SJSA1 (cell line): ENCODE measurements at regions not wholly inside any gene's neighbourhood (a gene's known extent, or its start where the extent isn't known, plus 50 kb on each side); places are given as distances from the start of the nearest gene placed in this dataset.

Experiments used
- DNase-seq, 2 experiments: peaks; one replicate each; pipeline ENCODE4 v3.0.0-alpha.2; 2015 to 2020; ENCODE audit warnings: low spot score in 2 of 2, low read depth in 1 of 2
- H3K27ac ChIP-seq: fragments of 250-450 bp; sonication (Bioruptor Pico); 2 replicates; pipeline ENCODE4 v1.5.1; 2020; ENCODE audit warnings: mild to moderate bottlenecking, moderate library complexity
- H3K27me3 ChIP-seq: fragments of 250-450 bp; sonication (Bioruptor Pico); replicated peaks from 2 replicates; pipeline ENCODE4 v1.5.1; 2020; ENCODE audit warnings: mild to moderate bottlenecking, moderate library complexity
- H3K36me3 ChIP-seq: fragments of 250-450 bp; sonication (Bioruptor Pico); 2 replicates; pipeline ENCODE4 v1.5.1; 2020; ENCODE audit warnings: mild to moderate bottlenecking
- H3K4me1 ChIP-seq: fragments of 250-450 bp; sonication (Bioruptor Pico); replicated peaks from 2 replicates; pipeline ENCODE4 v1.6.1; 2021; ENCODE audit warnings: mild to moderate bottlenecking
- H3K4me3 ChIP-seq: fragments of 250-450 bp; sonication (Bioruptor Pico); 2 replicates; pipeline ENCODE4 v1.5.1; 2020; ENCODE audit warnings: mild to moderate bottlenecking
- H3K9me3 ChIP-seq: fragments of 250-450 bp; sonication (Bioruptor Pico); replicated peaks from 2 replicates; pipeline ENCODE4 v1.5.1; 2020; ENCODE audit warnings: mild to moderate bottlenecking

DNA sequence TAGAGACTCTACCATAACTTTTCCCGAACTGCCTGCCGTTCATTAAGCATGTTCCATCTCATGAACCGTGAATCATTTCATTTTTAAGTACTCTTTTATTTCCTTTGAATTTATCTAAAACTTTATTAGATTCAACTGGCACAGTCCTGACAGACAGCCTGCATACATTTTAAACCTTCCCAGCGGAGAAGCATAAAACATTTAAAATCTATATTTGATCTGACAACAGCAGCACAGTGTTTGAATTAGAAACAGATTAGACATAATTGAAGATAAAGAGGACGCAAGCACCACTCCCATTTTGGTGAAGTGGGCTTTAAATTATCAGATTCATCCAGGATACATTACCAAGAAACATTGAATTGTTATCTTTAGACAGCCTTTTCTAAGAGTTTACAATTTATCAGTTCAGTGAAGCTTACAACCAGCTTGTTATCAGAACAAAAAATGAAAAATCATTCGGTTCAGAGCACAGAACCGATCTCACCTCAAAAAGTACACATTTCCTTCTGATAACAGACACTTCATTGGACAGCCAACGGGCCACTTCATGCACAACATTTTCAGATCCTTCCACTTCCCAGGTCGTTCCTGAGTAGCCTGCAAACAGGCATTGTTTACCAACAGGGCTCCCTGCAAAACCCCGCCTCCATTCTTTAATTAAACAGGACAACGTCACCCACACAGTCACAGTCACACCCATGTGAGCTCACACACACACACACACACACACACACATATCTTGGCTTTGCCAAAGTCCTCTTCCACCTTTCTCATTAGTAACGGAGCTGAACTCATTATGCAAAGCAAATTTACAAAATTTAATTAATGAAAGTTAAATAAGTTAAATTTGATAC is 171.2 kb downstream of the SP3 start:
- H3K4me1 ChIP-seq, result no peaks in the 10 kb centered on the region
- DNase-seq, result no peak
- no peaks in the 10 kb centered on the region for H3K9me3 ChIP-seq
- H3K36me3 ChIP-seq, result no peaks in the 10 kb centered on the region
- peaks cover 8% of the 10 kb centered on the region; the same call in 1 of the 2 replicates for H3K27me3 ChIP-seq
- no peak overlapping the region for H3K4me3 ChIP-seq
- H3K27ac ChIP-seq, result no peak overlapping the region

DNA sequence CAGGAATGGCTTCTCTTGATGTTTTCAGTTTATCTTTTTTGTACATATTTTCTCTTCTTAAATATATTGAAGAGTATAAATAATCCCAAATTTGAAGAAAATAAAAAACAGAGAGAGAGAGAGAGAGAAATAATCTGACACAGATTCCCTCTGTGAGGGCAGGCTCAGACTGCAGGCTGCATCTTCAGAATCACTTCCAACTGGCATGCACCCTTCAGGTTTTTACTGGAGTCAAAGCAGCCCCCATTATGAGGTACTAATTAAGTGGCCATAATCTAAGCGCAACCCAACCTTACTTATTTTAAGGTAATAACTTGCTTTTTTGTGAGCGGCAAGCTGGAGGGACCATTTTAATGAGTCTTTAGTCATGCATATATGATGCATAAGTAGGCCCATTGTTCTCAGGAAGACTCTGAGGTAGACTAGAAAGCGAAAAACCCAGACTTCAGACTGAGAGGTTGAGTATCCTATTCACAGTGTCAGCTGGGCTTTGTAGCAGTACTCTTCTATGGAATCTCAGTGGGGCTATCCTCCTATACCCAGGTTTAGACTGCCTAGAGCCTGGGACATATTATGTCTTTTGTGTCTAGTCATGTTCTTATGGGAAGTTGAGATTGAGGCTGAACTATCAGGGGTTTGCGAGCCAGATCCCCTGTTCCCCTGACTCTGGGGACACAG is 167.4 kb downstream of the SP3 start:
- H3K27me3 ChIP-seq, result peaks cover 4% of the 10 kb centered on the region; the same call in 1 of the 2 replicates
- no peaks in the 10 kb centered on the region for H3K4me1 ChIP-seq
- H3K27ac ChIP-seq, result no peak overlapping the region
- H3K4me3 ChIP-seq, result no peak overlapping the region
- DNase-seq, result no peak
- H3K36me3 ChIP-seq, result no peaks in the 10 kb centered on the region
- H3K9me3 ChIP-seq, result no peaks in the 10 kb centered on the region

DNA sequence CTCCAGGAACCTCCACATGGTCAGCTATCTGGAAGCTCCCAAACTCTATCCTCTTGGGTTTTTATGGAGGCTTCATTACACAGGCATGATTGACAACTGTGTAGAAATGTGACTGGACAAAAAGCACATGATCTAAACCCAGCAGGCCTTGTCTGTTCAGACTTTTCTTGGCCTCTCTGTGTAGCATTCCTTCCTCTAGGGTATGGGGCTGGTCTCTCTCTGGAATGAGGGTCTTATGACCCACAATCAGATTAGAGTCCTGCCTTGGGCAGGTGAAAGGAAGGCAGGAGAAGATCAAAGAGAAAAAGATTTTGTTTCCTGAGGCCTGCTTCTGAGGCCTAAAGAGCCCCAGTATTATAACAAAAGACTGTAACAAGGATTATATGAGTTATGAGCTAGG is 162.7 kb downstream of the SP3 start:
- DNase-seq, result no peak
- H3K27ac ChIP-seq, result no peak overlapping the region
- H3K36me3 ChIP-seq, result no peaks in the 10 kb centered on the region
- no peak overlapping the region for H3K4me3 ChIP-seq
- H3K4me1 ChIP-seq, result no peaks in the 10 kb centered on the region
- no peaks in the 10 kb centered on the region; the same call in 1 of the 2 replicates for H3K27me3 ChIP-seq
- no peaks in the 10 kb centered on the region for H3K9me3 ChIP-seq

DNA sequence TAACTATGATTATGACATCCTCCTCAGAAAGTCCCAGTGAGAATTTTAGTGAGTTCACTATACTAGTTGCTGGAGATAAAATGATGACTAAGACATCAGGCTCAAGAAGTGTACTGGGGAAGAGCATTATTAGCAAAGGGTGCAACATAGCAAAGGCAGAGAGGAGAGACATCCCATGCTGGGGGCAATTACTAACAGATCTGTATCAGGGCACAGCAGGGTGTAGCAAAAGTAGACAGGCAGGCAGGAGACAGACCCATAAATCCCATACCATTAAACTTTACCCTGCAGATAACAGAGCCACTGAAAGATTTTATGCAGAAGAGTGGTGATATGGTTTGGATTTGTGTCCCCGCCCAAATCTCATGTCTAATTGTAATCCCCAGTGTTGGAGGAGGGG is 161.7 kb downstream of the SP3 start:
- H3K4me3 ChIP-seq, result no peak overlapping the region
- H3K9me3 ChIP-seq, result no peaks in the 10 kb centered on the region
- no peaks in the 10 kb centered on the region; the same call in 1 of the 2 replicates for H3K27me3 ChIP-seq
- no peaks in the 10 kb centered on the region for H3K36me3 ChIP-seq
- no peak for DNase-seq
- H3K27ac ChIP-seq, result no peak overlapping the region
- no peaks in the 10 kb centered on the region for H3K4me1 ChIP-seq

DNA sequence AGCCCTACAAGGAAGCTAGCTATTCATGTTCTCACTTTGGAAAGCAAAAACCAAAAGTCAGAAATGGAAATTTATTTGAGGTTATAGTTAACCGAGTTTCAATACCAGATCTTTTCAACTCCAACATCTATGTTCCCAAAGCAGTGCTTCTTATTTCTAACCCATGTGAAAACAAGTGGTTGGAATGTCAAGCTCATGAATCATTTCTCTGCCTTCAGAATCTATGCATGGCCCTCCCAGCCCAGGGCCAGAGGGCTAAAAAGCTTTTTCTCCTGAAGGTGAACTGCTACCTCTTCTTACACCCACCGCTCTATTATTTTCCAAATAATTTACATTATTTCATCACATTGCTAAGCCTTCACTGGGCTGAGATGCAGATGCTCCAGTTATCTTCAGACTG is 158.4 kb downstream of the SP3 start:
- Histone ChIP-seq H3K36me3 (no peaks in the 10 kb centered on the region), H3K4me1 (no peaks in the 10 kb centered on the region), H3K9me3 (no peaks in the 10 kb centered on the region), H3K27ac (no peak overlapping the region), H3K27me3 (no peaks in the 10 kb centered on the region), H3K4me3 (no peak overlapping the region)
- DNase-seq, result no peak

DNA sequence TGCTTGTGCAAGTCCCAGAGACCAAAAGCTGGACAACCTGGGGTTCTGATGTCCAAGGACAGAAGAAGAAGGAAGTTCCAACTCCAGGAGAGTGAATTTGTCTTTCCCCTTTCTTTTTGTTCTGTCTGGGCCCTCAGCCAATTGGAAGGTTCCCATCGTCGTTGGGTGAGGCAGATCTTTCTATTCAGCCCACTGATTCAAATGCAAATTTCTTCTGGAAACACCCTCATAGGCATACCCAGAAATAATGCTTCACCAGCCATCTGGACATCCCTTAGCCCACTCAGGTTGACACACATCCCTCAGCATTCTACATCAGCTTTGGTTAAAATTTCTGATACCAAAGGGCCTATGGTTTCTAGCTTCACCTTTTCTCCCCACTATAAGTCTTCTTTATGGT is 156.5 kb downstream of the SP3 start:
- no peaks in the 10 kb centered on the region for H3K36me3 ChIP-seq
- no peaks in the 10 kb centered on the region for H3K9me3 ChIP-seq
- no peak for DNase-seq
- H3K27ac ChIP-seq, result no peak overlapping the region
- H3K4me3 ChIP-seq, result no peak overlapping the region
- no peaks in the 10 kb centered on the region for H3K27me3 ChIP-seq
- H3K4me1 ChIP-seq, result no peaks in the 10 kb centered on the region

DNA sequence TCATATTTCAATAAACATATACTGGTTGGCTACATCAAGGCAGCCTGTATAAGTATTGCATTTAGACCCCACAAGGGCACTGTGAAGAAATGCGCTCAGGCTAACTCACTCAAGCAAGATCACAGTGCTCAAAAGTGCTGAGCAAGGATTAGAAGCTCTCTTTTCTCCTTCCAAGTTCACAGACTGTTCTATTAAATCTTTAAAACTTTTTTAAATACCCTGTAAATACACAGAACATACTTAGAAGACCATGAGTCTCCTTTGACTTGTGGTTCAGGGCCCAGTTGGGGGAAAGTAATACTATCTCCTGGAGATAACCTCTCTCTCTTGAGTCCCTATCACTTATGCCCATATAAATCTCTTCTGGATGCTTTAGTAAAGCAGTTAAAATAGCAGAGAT is 152.9 kb downstream of the SP3 start:
- H3K27ac ChIP-seq, result no peak overlapping the region
- no peaks in the 10 kb centered on the region for H3K9me3 ChIP-seq
- no peaks in the 10 kb centered on the region for H3K4me1 ChIP-seq
- DNase-seq, result no peak
- H3K36me3 ChIP-seq, result no peaks in the 10 kb centered on the region
- H3K27me3 ChIP-seq, result 0 out of 2 replicates have a peak, but pooled peaks cover 3% of the 10 kb centered on the region
- no peak overlapping the region for H3K4me3 ChIP-seq

DNA sequence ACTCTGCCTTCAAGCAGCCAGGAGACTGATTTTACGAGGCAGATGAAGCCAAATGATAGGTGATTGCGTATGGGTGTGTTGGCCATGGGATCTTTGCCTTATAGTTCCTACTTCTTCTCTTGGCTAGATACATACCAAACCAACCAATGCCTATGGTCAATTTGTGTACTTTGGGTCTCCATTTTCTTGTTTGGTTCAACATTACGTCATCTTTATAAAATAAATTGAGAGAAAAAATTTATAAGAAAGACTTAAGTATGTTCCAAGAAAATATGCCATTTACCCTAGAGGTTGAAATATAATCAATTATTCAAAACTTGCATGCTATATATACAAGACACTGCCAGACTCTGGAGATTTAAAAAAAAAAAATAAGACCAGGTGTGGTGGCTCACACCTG is 150.9 kb downstream of the SP3 start:
- H3K4me1 ChIP-seq, result no peaks in the 10 kb centered on the region
- H3K9me3 ChIP-seq, result no peaks in the 10 kb centered on the region
- no peak for DNase-seq
- no peak overlapping the region for H3K4me3 ChIP-seq
- no peaks in the 10 kb centered on the region for H3K36me3 ChIP-seq
- 0 out of 2 replicates have a peak, but pooled peaks cover 3% of the 10 kb centered on the region for H3K27me3 ChIP-seq
- no peak overlapping the region for H3K27ac ChIP-seq

DNA sequence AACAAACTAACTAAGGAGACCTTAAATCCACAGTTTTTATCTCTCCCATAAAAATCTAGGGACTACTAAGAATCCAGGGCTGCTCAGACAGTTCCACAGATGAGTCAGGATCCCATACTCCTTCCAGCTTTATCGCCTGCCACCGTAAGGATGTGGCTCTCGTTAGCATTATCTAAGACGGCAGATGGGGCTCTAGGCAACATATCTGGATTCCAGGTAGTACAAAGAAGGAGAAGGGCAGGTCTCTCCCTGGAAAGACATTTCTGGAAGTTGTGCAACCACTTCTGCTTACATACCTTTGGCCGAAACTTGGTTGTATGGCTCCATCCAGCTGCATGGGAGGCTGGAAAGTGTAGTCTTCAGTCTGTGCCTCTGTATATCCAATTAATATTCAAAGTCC is 149.4 kb downstream of the SP3 start:
- no peaks in the 10 kb centered on the region for H3K36me3 ChIP-seq
- DNase-seq, result no peak
- H3K4me1 ChIP-seq, result no peaks in the 10 kb centered on the region
- peaks cover 6% of the 10 kb centered on the region; the same call in 1 of the 2 replicates for H3K27me3 ChIP-seq
- no peak overlapping the region for H3K4me3 ChIP-seq
- H3K9me3 ChIP-seq, result no peaks in the 10 kb centered on the region
- no peak overlapping the region for H3K27ac ChIP-seq

DNA sequence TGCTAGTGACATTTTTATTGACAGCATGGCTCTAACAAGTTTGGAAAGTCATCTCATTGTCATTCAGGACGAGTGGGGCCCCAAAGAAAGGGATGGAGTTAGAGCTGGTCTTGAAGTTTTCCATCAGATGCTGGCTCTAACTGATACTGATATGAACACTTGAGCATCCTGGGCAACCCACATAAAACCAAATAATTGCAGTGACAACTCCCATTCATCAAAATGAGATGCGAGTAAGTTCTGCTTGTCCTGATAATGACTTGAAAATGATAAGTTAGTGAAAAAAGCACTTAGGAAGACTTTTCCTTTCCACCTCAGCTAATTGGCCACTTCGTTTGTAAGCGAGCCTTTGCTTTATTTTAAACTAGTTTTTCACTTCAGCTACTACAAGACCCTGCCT is 147.6 kb downstream of the SP3 start:
- H3K27me3 ChIP-seq, result peaks cover 9% of the 10 kb centered on the region; the same call in 1 of the 2 replicates
- H3K9me3 ChIP-seq, result no peaks in the 10 kb centered on the region
- no peak overlapping the region for H3K4me3 ChIP-seq
- DNase-seq, result no peak
- H3K36me3 ChIP-seq, result no peaks in the 10 kb centered on the region
- no peak overlapping the region for H3K27ac ChIP-seq
- no peaks in the 10 kb centered on the region for H3K4me1 ChIP-seq

DNA sequence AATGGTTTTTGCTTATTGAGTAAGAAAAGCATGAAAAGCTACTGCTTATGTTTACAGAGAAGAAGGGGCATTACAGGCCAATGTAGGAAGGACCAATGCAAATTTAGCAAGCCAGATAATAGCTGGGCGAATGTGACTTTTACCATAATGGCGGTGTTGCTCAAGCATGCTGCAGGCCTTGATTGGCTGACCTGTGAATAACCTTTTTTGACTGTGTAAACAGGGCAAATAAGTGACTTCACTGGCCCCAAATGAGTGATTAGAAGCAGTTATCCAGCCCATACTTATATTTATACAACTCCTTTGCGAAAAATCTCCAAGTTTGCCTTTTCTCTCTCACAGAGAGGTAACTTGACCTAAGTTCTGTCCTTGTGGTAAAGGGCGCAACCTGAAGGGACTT is 146.9 kb downstream of the SP3 start:
- H3K4me3 ChIP-seq, result no peak overlapping the region
- DNase-seq, result no peak
- no peaks in the 10 kb centered on the region for H3K4me1 ChIP-seq
- no peak overlapping the region for H3K27ac ChIP-seq
- no peaks in the 10 kb centered on the region for H3K36me3 ChIP-seq
- H3K9me3 ChIP-seq, result no peaks in the 10 kb centered on the region
- H3K27me3 ChIP-seq, result peaks cover 9% of the 10 kb centered on the region; the same call in 1 of the 2 replicates

DNA sequence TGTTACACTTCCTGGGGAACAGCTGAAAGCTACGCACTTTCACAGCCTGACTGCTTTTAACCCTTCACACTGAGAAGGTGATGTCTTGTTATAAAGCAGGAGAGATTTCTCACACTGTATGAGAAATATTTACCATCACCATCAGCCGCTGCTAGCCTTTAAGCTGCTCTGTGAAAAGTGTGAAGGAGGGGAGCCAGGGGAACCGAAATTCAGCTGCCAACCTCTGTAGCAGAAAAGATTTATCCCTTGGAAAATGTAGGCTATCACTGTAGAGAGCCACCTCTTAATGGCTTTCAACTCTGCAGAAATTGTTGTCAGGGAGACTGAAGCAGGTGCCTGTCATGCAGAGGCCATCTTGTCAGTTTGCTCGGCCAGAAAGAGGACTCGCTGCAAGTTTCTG is 145.3 kb downstream of the SP3 start:
- Histone ChIP-seq H3K36me3 (no peaks in the 10 kb centered on the region), H3K9me3 (no peaks in the 10 kb centered on the region), H3K4me1 (no peaks in the 10 kb centered on the region), H3K4me3 (no peak overlapping the region), H3K27ac (no peak overlapping the region), H3K27me3 (peaks cover 15% of the 10 kb centered on the region)
- no peak for DNase-seq

DNA sequence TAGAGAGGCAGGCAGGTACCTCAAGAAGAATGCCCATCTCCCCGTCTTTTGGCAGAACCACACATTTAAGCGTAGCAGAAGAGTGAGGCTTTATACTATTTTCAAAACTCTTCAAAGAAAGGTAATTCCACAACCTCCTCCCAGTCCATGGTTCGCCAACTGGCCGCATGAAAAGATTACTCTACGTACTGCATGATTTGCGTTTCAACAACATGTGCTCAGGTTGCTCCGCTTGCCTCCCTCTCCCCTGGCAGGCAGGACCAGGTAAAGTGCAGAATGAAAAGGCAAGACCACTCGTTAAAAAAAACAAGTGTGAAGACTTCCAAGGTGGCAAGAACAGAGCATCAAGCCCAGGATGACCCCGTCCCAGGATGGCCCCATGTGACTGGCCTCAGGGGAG is 143.7 kb downstream of the SP3 start:
- no peaks in the 10 kb centered on the region for H3K9me3 ChIP-seq
- H3K4me1 ChIP-seq, result no peaks in the 10 kb centered on the region
- H3K36me3 ChIP-seq, result no peaks in the 10 kb centered on the region
- H3K27ac ChIP-seq, result no peak overlapping the region
- H3K4me3 ChIP-seq, result no peak overlapping the region
- DNase-seq, result no peak
- peaks cover 16% of the 10 kb centered on the region for H3K27me3 ChIP-seq

DNA sequence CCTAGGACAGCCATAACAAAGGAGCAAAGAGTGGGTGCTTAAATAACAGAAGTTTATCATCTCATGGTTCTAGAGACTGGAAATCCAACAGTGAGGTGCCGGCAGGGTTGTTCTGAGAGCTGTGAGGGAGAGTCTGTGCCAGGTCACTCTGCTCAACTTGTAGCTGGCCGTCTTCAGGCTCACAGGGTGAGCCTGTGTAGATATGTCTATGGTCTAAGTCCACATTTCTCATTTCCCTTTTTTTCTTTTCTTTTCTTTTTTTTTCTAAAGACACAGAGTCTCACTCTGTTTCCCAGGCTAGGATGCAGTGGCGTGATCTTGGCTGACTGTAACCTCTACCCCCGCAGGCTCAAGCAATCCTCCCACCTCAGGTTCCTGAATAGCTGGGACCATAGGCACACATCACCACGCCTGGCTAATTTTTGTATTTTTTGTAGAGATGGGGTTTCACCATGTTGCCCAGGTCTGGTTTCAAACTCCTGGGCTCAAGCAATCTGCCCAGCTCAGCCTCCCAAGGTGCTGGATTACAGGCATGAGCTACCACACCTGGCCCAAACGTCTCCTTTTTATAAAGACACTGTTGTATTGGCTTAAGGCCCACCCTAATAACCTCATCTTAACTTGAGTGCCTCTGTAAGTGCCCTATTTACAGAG is 142.2 kb downstream of the SP3 start:
- Histone ChIP-seq H3K36me3 (no peaks in the 10 kb centered on the region), H3K9me3 (no peaks in the 10 kb centered on the region), H3K4me3 (no peak overlapping the region), H3K4me1 (no peaks in the 10 kb centered on the region), H3K27me3 (peaks cover 21% of the 10 kb centered on the region), H3K27ac (no peak overlapping the region)
- no peak for DNase-seq
